Lower lobe of right lung (tissue), 2 donors: ENCODE measurements at regions not wholly inside any gene's neighbourhood (a gene's known extent, or its start where the extent isn't known, plus 50 kb on each side); places are given as distances from the start of the nearest gene placed in this dataset.

ENCODE experiments used
- ATAC-seq, 2 donors: fragments of 200-7000 bp; cut with Tn5 transposase; one replicate each; pipeline ENCODE4 v1.9.1; 2020 to 2022; ENCODE audit warnings: mild to moderate bottlenecking in 2 of 2, moderate library complexity in 2 of 2
- DNase-seq: peaks from one replicate; pipeline ENCODE4 v3.0.0-alpha.2; 2020
- H3K27ac ChIP-seq: fragments of 200-600 bp; one replicate; pipeline ENCODE4 v1.8.0; 2022
- H3K27me3 ChIP-seq: fragments of 200-600 bp; one replicate; pipeline ENCODE4 v1.8.0; 2022; ENCODE audit warnings: low read depth
- H3K36me3 ChIP-seq: fragments of 200-600 bp; one replicate; pipeline ENCODE4 v1.8.0; 2022; ENCODE audit warnings: mild to moderate bottlenecking
- H3K4me1 ChIP-seq: fragments of 200-600 bp; one replicate; pipeline ENCODE4 v1.8.0; 2022
- H3K4me3 ChIP-seq: fragments of 200-600 bp; one replicate; pipeline ENCODE4 v1.8.0; 2022; ENCODE audit warnings: mild to moderate bottlenecking
- H3K9me3 ChIP-seq: fragments of 200-600 bp; one replicate; pipeline ENCODE4 v1.8.0; 2022
- intact Hi-C: fragments of 100-400 bp; cut with DNase I; formaldehyde crosslinking; loops from one replicate; pipeline ENCODE4 v1.11.0; 2022
- TF ChIP-seq, protein P1 (sequence below): fragments of 200-600 bp; IDR thresholded peaks from one replicate; pipeline ENCODE4 v1.8.0; 2022; ENCODE audit warnings: antibody characterized with exemption, mild to moderate bottlenecking
- donor health status: DM: no; HTN: yes; CAD: no; lungs with severe emphysema.

DNA sequence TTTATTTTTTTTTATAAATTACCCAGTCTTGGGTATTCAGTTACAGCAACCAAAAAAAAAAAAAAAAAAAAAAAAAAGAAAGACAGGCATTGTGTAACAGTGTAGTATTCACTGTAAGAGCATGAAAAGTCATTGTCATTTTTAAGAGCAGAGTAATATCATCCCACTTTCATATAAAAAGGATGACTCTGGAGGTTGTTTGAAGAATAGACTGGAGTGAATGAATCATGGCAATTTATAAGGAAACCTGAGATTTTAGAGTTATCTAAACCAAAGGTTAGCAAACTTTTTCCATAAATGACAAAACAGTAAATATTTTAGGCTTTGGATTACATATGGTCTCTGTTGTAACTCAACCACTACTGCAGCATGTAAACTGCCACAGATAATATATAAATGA is 794.9 kb downstream of the NTRK3 start:
- H3K4me1 ChIP-seq: no peaks in the 10 kb centered on the region
- ATAC-seq: no peak

DNA sequence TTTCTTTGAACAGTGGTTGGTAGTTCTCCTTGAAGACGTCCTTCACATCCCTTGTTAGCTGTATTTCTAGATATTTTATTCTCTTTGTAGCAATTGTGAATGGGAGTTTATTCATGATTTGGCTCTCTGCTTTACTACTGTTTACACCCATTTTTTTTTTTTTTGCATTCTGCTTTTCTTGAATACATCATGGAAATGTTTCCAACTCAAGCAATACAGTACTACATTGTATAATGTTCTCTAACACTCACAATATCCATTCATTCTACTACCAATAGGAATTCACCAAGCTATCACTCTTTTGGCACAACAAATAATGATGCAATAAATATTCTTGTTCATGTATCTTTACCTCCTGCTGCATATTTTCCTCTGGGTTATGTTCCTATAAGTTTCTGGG is 801.7 kb downstream of the NTRK3 start:
- Histone ChIP-seq H3K9me3 (no peaks in the 10 kb centered on the region), H3K27ac (no peak overlapping the region), H3K27me3 (no peaks in the 10 kb centered on the region), H3K4me3 (no peak overlapping the region), H3K36me3 (no peaks in the 10 kb centered on the region), H3K4me1 (no peaks in the 10 kb centered on the region)
- DNase-seq (no peak), ATAC-seq (no peak)
- intact Hi-C loops: no loop called here
- TF ChIP-seq, protein P1, sequence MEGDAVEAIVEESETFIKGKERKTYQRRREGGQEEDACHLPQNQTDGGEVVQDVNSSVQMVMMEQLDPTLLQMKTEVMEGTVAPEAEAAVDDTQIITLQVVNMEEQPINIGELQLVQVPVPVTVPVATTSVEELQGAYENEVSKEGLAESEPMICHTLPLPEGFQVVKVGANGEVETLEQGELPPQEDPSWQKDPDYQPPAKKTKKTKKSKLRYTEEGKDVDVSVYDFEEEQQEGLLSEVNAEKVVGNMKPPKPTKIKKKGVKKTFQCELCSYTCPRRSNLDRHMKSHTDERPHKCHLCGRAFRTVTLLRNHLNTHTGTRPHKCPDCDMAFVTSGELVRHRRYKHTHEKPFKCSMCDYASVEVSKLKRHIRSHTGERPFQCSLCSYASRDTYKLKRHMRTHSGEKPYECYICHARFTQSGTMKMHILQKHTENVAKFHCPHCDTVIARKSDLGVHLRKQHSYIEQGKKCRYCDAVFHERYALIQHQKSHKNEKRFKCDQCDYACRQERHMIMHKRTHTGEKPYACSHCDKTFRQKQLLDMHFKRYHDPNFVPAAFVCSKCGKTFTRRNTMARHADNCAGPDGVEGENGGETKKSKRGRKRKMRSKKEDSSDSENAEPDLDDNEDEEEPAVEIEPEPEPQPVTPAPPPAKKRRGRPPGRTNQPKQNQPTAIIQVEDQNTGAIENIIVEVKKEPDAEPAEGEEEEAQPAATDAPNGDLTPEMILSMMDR: no peak

More for the DNA sequence above, 794.9 kb downstream of the NTRK3 start:
- Histone ChIP-seq H3K27me3 (no peaks in the 10 kb centered on the region), H3K9me3 (no peaks in the 10 kb centered on the region), H3K36me3 (no peaks in the 10 kb centered on the region), H3K4me3 (no peak overlapping the region), H3K27ac (no peak overlapping the region)
- intact Hi-C loops: no loop called here
- DNase-seq: no peak
- TF ChIP-seq, protein P1: no peak

- Histone ChIP-seq H3K9me3 (no peaks in the 10 kb centered on the region), H3K27me3 (no peaks in the 10 kb centered on the region), H3K27ac (no peak overlapping the region), H3K4me3 (no peak overlapping the region), H3K4me1 (no peaks in the 10 kb centered on the region), H3K36me3 (no peaks in the 10 kb centered on the region)
- DNase-seq: no peak
- ATAC-seq: no peak
- TF ChIP-seq, protein P1: no peak
- intact Hi-C loops: no loop called here
Measured at GRCh38 chr15:87450314-87450713, 806.2 kb downstream of the NTRK3 start.

DNA sequence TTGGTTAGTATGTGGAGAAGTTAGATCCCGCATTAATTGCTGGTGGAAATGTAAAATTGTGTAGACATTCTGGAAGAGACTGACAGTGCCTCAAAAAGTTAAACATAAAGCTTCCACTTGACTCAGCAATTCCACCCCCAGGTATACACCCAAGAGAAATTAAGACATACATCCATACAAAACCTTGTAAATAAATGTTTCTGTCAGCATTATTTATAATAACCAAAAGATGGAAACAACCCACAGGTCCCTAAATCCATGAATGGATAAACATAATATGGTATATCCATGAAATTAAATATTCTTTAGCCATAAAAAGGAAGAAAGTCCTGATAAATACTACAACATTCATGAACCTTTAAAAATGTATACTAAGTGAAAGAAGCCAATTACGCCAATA is 817.4 kb downstream of the NTRK3 start:
- Histone ChIP-seq H3K27me3 (no peaks in the 10 kb centered on the region), H3K4me1 (no peaks in the 10 kb centered on the region), H3K4me3 (no peak overlapping the region), H3K36me3 (no peaks in the 10 kb centered on the region), H3K27ac (no peak overlapping the region), H3K9me3 (peaks cover 6% of the 10 kb centered on the region)
- TF ChIP-seq, protein P1: no peak
- DNase-seq (no peak), ATAC-seq (no peak)
- intact Hi-C loops: no loop called here

- no peak for ATAC-seq
- no peak overlapping the region for H3K27ac ChIP-seq
Measured at GRCh38 chr15:87433871-87434270, 822.7 kb downstream of the NTRK3 start.

More at GRCh38 chr15:87433871-87434270, 822.7 kb downstream of the NTRK3 start:
- Histone ChIP-seq H3K9me3 (peaks cover 6% of the 10 kb centered on the region), H3K4me1 (no peaks in the 10 kb centered on the region), H3K36me3 (no peaks in the 10 kb centered on the region), H3K27me3 (no peaks in the 10 kb centered on the region), H3K4me3 (no peak overlapping the region)
- DNase-seq: no peak
- TF ChIP-seq, protein P1: no peak
- intact Hi-C loops: no loop called here
